ENCODE measurements at regions not wholly inside any gene's neighbourhood (a gene's known extent, or its start where the extent isn't known, plus 50 kb on each side); places are given as distances from the start of the nearest gene placed in this dataset.

DNA sequence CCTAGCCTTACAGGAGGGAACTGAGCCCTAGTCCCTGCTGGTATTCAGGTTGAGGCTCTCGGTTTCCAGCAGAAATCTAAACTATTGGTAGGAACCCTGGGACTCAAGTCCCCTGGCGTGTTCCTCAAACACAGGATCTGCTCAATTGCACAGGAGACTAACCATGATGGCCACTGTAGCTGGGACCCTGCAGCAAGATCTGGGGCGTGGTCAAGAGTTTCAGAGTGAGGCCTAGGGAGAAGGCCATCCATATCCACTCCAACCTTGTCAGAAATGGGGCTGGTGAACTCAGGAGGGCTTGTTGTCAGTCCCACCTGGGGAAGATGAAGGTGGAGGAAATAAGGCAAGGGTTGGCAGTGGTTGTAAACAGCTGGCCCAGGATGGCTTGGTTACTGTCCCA lies 49.9 kb upstream of the PAX6 start:
- no peak for DNase-seq

All from right lung (tissue), 2 donors.